HL-60 (cell line): ENCODE measurements at regions not wholly inside any gene's neighbourhood (a gene's known extent, or its start where the extent isn't known, plus 50 kb on each side); places are given as distances from the start of the nearest gene placed in this dataset.

Experiments used
- DNase-seq, 2 experiments: peaks; one replicate each; pipeline ENCODE4 v3.0.0-alpha.2; 2010 to 2020; ENCODE audit warnings: low read depth in 1 of 2, low spot score in 1 of 2
- H3K27ac ChIP-seq: fragments of 250-450 bp; sonication (Bioruptor Pico); replicated peaks from 2 replicates; pipeline ENCODE4 v1.5.1; 2020; ENCODE audit warnings: mild to moderate bottlenecking, moderate library complexity
- H3K27me3 ChIP-seq: fragments of 250-450 bp; sonication (Bioruptor Pico); 2 replicates; pipeline ENCODE4 v1.5.1; 2021; ENCODE audit warnings: mild to moderate bottlenecking, moderate library complexity; ENCODE audit not compliant: insufficient read depth, poor library complexity, severe bottlenecking
- H3K4me3 ChIP-seq: replicated peaks from 2 replicates; pipeline ENCODE4 v1.5.1; 2011; ENCODE audit warnings: mild to moderate bottlenecking, control low read depth, low read length; ENCODE audit not compliant: insufficient read depth
- CTCF ChIP-seq: IDR thresholded peaks from one replicate; pipeline ENCODE4 v1.5.1; 2011; ENCODE audit warnings: low read length, control low read depth, inconsistent platforms; ENCODE audit not compliant: insufficient read depth
- GABPA ChIP-seq: IDR thresholded peaks from 2 replicates; pipeline ENCODE4 v1.6.1; 2012; ENCODE audit warnings: low read depth
- POLR2AphosphoS5 ChIP-seq: IDR thresholded peaks from 2 replicates; pipeline ENCODE4 v1.6.1; 2012; ENCODE audit warnings: low read depth
- SPI1 ChIP-seq: IDR thresholded peaks from 2 replicates; pipeline ENCODE4 v1.6.1; 2012; ENCODE audit warnings: low read depth, mild to moderate bottlenecking, borderline replicate concordance
- TF ChIP-seq, protein P1 (sequence below): IDR thresholded peaks from 2 replicates; pipeline ENCODE4 v1.6.1; 2012; ENCODE audit warnings: low read depth; ENCODE audit not compliant: insufficient replicate concordance

- TF ChIP-seq CTCF (no peak), SPI1 (no peak), POLR2AphosphoS5 (no peak), GABPA (no peak)
- TF ChIP-seq, protein P1, sequence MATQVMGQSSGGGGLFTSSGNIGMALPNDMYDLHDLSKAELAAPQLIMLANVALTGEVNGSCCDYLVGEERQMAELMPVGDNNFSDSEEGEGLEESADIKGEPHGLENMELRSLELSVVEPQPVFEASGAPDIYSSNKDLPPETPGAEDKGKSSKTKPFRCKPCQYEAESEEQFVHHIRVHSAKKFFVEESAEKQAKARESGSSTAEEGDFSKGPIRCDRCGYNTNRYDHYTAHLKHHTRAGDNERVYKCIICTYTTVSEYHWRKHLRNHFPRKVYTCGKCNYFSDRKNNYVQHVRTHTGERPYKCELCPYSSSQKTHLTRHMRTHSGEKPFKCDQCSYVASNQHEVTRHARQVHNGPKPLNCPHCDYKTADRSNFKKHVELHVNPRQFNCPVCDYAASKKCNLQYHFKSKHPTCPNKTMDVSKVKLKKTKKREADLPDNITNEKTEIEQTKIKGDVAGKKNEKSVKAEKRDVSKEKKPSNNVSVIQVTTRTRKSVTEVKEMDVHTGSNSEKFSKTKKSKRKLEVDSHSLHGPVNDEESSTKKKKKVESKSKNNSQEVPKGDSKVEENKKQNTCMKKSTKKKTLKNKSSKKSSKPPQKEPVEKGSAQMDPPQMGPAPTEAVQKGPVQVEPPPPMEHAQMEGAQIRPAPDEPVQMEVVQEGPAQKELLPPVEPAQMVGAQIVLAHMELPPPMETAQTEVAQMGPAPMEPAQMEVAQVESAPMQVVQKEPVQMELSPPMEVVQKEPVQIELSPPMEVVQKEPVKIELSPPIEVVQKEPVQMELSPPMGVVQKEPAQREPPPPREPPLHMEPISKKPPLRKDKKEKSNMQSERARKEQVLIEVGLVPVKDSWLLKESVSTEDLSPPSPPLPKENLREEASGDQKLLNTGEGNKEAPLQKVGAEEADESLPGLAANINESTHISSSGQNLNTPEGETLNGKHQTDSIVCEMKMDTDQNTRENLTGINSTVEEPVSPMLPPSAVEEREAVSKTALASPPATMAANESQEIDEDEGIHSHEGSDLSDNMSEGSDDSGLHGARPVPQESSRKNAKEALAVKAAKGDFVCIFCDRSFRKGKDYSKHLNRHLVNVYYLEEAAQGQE: no peak
- no peak for DNase-seq
- no peak overlapping the region for H3K27ac ChIP-seq
- no peaks in the 10 kb centered on the region for H3K27me3 ChIP-seq
- no peak overlapping the region for H3K4me3 ChIP-seq
Observed at GRCh38 chr13:105643966-105644365, 891.5 kb downstream of the EFNB2 start.

- DNase-seq: no peak
- no peak overlapping the region for H3K27ac ChIP-seq
- H3K4me3 ChIP-seq: no peak overlapping the region
- TF ChIP-seq CTCF: no peak
- no peak for TF ChIP-seq POLR2AphosphoS5
- TF ChIP-seq GABPA: no peak
- TF ChIP-seq, protein P1: no peak
- TF ChIP-seq SPI1: no peak
- H3K27me3 ChIP-seq: no peaks in the 10 kb centered on the region
Observed at GRCh38 chr13:105642511-105642958, 892.9 kb downstream of the EFNB2 start.

DNA sequence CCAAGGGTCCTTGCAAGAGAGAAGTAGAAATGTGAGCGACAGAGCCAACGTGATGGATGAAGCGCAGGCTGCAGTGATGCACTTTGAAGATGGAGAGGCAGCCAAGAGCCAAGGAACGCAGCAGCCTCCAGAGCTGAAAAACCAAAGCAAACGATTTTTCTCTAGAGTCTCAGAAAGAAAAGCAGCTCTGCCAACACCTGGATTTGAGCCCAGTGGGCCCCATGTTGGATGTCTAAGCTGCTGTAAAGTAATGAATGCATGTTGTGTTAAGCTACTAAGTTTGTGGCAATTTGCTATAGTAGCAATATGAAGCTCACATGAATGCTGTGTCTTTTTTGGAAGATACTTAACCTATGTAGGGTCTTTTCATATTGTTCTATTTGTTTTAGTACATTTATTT lies 894.3 kb downstream of the EFNB2 start:
- H3K27ac ChIP-seq: no peak overlapping the region
- no peak for DNase-seq
- no peak overlapping the region for H3K4me3 ChIP-seq
- H3K27me3 ChIP-seq: no peaks in the 10 kb centered on the region
- TF ChIP-seq SPI1 (no peak), POLR2AphosphoS5 (no peak), CTCF (no peak), GABPA (no peak)
- TF ChIP-seq, protein P1: no peak
